K562 (cell line): ENCODE measurements at regions not wholly inside any gene's neighbourhood (a gene's known extent, or its start where the extent isn't known, plus 50 kb on each side); places are given as distances from the start of the nearest gene placed in this dataset.

Source experiments
- ATAC-seq: fragments of 200-7000 bp; cut with Tn5 transposase; 3 replicates; pipeline ENCODE4 v1.9.1; 2020; ENCODE audit warnings: moderate library complexity
- BruUV-seq: library from RNA; stranded (reverse); fragments of 400-500 nt; replicated peaks from 2 replicates; lab custom pipeline; 2021; lab: Mats Ljungman, UMichigan
- CTCF ChIA-PET: fragments of 300-600 bp; formaldehyde crosslinking; extraction: SDS; loops from one replicate; lab custom pipeline; 2021; ENCODE audit warnings: low intra/inter-chr PET ratio; lab: Yijun Ruan, JAX
- POLR2A ChIA-PET: fragments of 300-600, 350-650 bp; sonication (Branson Sonifier 250); formaldehyde crosslinking; extraction: SDS; loops from one replicate; lab custom pipeline; 2021; ENCODE audit warnings: antibody characterized with exemption, inconsistent platforms; lab: Yijun Ruan, JAX
- DNase-seq, 4 experiments: peaks; one replicate each; pipeline versions ENCODE4 v3.0.0 to v3.0.0-alpha.2; 2011 to 2018; ENCODE audit warnings: low spot score in 3 of 4, mixed read lengths in 3 of 4; ENCODE audit errors: extremely low read depth in 1 of 4
- FAIRE-seq: peaks from 2 replicates; lab custom pipeline; 2011; peaks lifted over from hg19 to GRCh38; lab: Jason Lieb, UNC
- H2AFZ ChIP-seq: 2 replicates; pipeline ENCODE4 v1.6.0; 2011; ENCODE audit warnings: low read depth, low read length, control low read depth, inconsistent platforms
- H3K27ac ChIP-seq: fragments of 200-600 bp; 3 replicates; pipeline ENCODE4 v1.8.0; 2011; ENCODE audit warnings: low read depth, mild to moderate bottlenecking, control low read depth, inconsistent platforms, low read length, moderate library complexity, mixed read lengths; ENCODE audit errors: extremely low read depth
- H3K27me3 ChIP-seq, 2 experiments: fragments of 300-600 bp in 1 of 2; 2 replicates in 1 of 2; 3 replicates in 1 of 2; pipeline versions ENCODE4 v1.6.0 to v1.8.0; 2011; ENCODE audit warnings: inconsistent platforms in 2 of 2, low read length in 2 of 2, mild to moderate bottlenecking in 1 of 2, mixed read lengths in 1 of 2, moderate library complexity in 1 of 2; ENCODE audit not compliant: control insufficient read depth in 2 of 2, insufficient read depth in 2 of 2
- H3K36me3 ChIP-seq: fragments of 300-600 bp; 3 replicates; pipeline ENCODE4 v1.8.0; 2011; ENCODE audit warnings: mild to moderate bottlenecking, low read length, inconsistent platforms; ENCODE audit not compliant: control insufficient read depth, insufficient read depth
- H3K4me1 ChIP-seq, 2 experiments: fragments of 200-600 bp in 1 of 2; replicated peaks in 1 of 2; 2 replicates in 1 of 2; 3 replicates in 1 of 2; pipeline versions ENCODE4 v1.5.1 to v1.8.0; 2011; ENCODE audit warnings: inconsistent platforms in 2 of 2, low read length in 2 of 2, mild to moderate bottlenecking in 1 of 2, mixed read lengths in 1 of 2, moderate library complexity in 1 of 2; ENCODE audit not compliant: control insufficient read depth in 2 of 2, insufficient read depth in 2 of 2
- H3K4me2 ChIP-seq: 2 replicates; pipeline ENCODE4 v1.6.1; 2011; ENCODE audit warnings: low read length, control low read depth, inconsistent platforms, mixed read lengths; ENCODE audit not compliant: insufficient read depth
- H3K4me3 ChIP-seq: fragments of 200-600 bp; sonication (generic), shearing (Covaris generic); 2 replicates; pipeline ENCODE4 v1.5.1; 2016; ENCODE audit warnings: control low read depth, inconsistent platforms
- H3K79me2 ChIP-seq: fragments of 200-600 bp; 3 replicates; pipeline ENCODE4 v1.8.0; 2011; ENCODE audit warnings: low read length, inconsistent platforms; ENCODE audit not compliant: control insufficient read depth, insufficient read depth
- H3K9ac ChIP-seq, 2 experiments: 2 replicates each; pipeline versions ENCODE4 v1.6.0 to v1.6.1; 2011; ENCODE audit warnings: low read depth in 2 of 2, low read length in 2 of 2, control low read depth in 1 of 2, inconsistent platforms in 1 of 2, mild to moderate bottlenecking in 1 of 2, mixed read lengths in 1 of 2; ENCODE audit not compliant: insufficient read depth in 1 of 2
- H3K9me1 ChIP-seq: one replicate; pipeline ENCODE4 v1.6.0; 2011; ENCODE audit warnings: inconsistent platforms, mild to moderate bottlenecking, low read length, moderate library complexity; ENCODE audit not compliant: control insufficient read depth, insufficient read depth
- H3K9me3 ChIP-seq: replicated peaks from 2 replicates; pipeline ENCODE4 v1.5.1; 2011; ENCODE audit warnings: low read depth, low read length, inconsistent platforms; ENCODE audit not compliant: control insufficient read depth, insufficient read depth
- H4K20me1 ChIP-seq: replicated peaks from 2 replicates; pipeline ENCODE4 v1.6.1; 2011; ENCODE audit warnings: low read length, inconsistent platforms, mixed read lengths; ENCODE audit not compliant: control insufficient read depth, insufficient read depth
- ELF4 ChIP-seq: fragments of 450-650 bp; formaldehyde crosslinking; IDR thresholded peaks from 2 replicates; pipeline ENCODE4 v1.4.0; 2022; ENCODE audit warnings: missing genetic modification characterization
- FOXK1 ChIP-seq: sonication (generic); formaldehyde crosslinking; IDR thresholded peaks from 2 replicates; pipeline ENCODE4 v1.8.0; 2022; ENCODE audit warnings: missing genetic modification reagents, mild to moderate bottlenecking, borderline replicate concordance
- GTF2E2 ChIP-seq: fragments of 200-800 bp; sonication (Bioruptor generic); IDR thresholded peaks from 2 replicates; pipeline ENCODE4 v1.6.1; 2016; ENCODE audit warnings: missing genetic modification characterization, missing compliant biosample characterization
- IRF1 ChIP-seq: sonication (generic); formaldehyde crosslinking; IDR thresholded peaks from 2 replicates; pipeline ENCODE4 v1.8.0; 2022; ENCODE audit warnings: missing genetic modification reagents, mild to moderate bottlenecking, borderline replicate concordance
- L3MBTL2 ChIP-seq: fragments of 450-650 bp; IDR thresholded peaks from 2 replicates; pipeline ENCODE4 v1.6.1; 2016; ENCODE audit warnings: mild to moderate bottlenecking, moderate library complexity
- SMARCE1 ChIP-seq: fragments of 450-650 bp; IDR thresholded peaks from 2 replicates; pipeline ENCODE4 v1.7.1; 2016; ENCODE audit warnings: mild to moderate bottlenecking
- TGIF2 ChIP-seq: sonication (generic); formaldehyde crosslinking; IDR thresholded peaks from 2 replicates; pipeline ENCODE4 v1.8.1; 2022; ENCODE audit warnings: mild to moderate bottlenecking, missing genetic modification reagents, moderate library complexity
- WGBS: fragments of 100-300 bp; shearing (Covaris generic); methylation state at CpG from one replicate; pipeline ENCODE4 v1.1.6; 2016; ENCODE audit warnings: low coverage, mixed read lengths; ENCODE audit not compliant: insufficient coverage; ENCODE audit errors: missing lambda C conversion rate; 5-methylcytosine and 5-hydroxymethylcytosine counted together
- in situ Hi-C: fragments of 300-500 bp; cut with MboI; formaldehyde crosslinking; loops from 4 replicates; pipeline ENCODE4 v1.15.0; 2018; ENCODE audit warnings: inconsistent platforms, mixed read lengths
- intact Hi-C: fragments of 100-400 bp; cut with micrococcal nuclease; formaldehyde crosslinking; loops from 2 replicates; pipeline ENCODE4 v1.14.2; 2022
- TF ChIP-seq, protein P1 (sequence below): fragments of 150-350 bp; conservative IDR thresholded peaks from 2 replicates; pipeline ENCODE4 v1.6.1; 2014; ENCODE audit warnings: low read length

DNA sequence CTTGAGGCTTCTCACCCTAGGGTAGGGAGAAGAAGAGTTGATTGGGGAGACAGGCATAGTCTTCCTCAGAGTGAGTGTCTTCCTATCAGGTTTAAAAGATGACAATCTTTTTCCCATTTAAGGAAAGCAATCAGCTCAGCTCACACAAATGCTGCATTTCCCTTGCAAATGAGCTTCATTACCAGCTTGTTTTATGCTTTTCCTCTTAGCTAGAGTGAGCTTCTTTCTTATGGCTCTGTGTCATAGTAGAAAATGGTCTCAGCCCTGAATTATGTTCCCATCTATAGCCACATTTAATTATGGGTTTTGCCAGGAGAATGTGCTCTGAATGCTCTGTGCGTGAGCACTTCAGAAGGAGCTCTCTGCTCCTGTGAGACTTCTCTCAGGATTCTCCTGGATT, 112.8 kb upstream of the NCK2 start:
- Histone ChIP-seq H3K4me2 (no peak overlapping the region), H3K9me1 (no peaks in the 10 kb centered on the region), H3K9ac (no peak overlapping the region), H3K79me2 (no peaks in the 10 kb centered on the region), H3K4me1 (no peaks in the 10 kb centered on the region; a peak in 2 of 5 replicates), H3K36me3 (no peaks in the 10 kb centered on the region), H3K4me3 (no peak overlapping the region), H3K27ac (no peak overlapping the region), H2AFZ (no peak overlapping the region), H3K9me3 (no peaks in the 10 kb centered on the region), H4K20me1 (no peaks in the 10 kb centered on the region), H3K27me3 (no peaks in the 10 kb centered on the region)
- FAIRE-seq (no peak), ATAC-seq (no peak), DNase-seq (no peak)
- in situ Hi-C loops, result no loop called here
- CTCF ChIA-PET, result no interaction called here
- 92% methylated on average over 1 of the region's 1 CpG for WGBS
- no TSS peak for BruUV-seq
- no peak for TF ChIP-seq SMARCE1
- TF ChIP-seq, protein P1, sequence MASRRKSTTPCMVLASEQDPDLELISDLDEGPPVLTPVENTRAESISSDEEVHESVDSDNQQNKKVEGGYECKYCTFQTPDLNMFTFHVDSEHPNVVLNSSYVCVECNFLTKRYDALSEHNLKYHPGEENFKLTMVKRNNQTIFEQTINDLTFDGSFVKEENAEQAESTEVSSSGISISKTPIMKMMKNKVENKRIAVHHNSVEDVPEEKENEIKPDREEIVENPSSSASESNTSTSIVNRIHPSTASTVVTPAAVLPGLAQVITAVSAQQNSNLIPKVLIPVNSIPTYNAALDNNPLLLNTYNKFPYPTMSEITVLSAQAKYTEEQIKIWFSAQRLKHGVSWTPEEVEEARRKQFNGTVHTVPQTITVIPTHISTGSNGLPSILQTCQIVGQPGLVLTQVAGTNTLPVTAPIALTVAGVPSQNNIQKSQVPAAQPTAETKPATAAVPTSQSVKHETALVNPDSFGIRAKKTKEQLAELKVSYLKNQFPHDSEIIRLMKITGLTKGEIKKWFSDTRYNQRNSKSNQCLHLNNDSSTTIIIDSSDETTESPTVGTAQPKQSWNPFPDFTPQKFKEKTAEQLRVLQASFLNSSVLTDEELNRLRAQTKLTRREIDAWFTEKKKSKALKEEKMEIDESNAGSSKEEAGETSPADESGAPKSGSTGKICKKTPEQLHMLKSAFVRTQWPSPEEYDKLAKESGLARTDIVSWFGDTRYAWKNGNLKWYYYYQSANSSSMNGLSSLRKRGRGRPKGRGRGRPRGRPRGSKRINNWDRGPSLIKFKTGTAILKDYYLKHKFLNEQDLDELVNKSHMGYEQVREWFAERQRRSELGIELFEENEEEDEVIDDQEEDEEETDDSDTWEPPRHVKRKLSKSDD, result no peak
- TF ChIP-seq TGIF2 (CRISPR knock-in tag), result no peak
- no peak for TF ChIP-seq FOXK1 (CRISPR knock-in tag)
- TF ChIP-seq L3MBTL2, result no peak
- TF ChIP-seq IRF1 (CRISPR knock-in tag), result no peak
- no peak for TF ChIP-seq ELF4 (CRISPR knock-in tag)
- no peak for TF ChIP-seq GTF2E2 (tag)
- intact Hi-C loops, result loop anchor here (5.0 kb wide), 1 partner anchor 55 kb away; no protein-coding TSS in a partner anchor
- POLR2A ChIA-PET, result interaction anchor here (1.3 to 2.0 kb wide), 3 partner anchors 10 to 31 kb away, joined by 3 to 5 read pairs (median 4); no protein-coding TSS in a partner anchor
